IPS-18c (cell line): ENCODE measurements at regions not wholly inside any gene's neighbourhood (a gene's known extent, or its start where the extent isn't known, plus 50 kb on each side); places are given as distances from the start of the nearest gene placed in this dataset.

Source experiments
- H3K4me3 ChIP-seq: 2 replicates; pipeline ENCODE4 v1.7.0; 2013; ENCODE audit warnings: low read depth, mild to moderate bottlenecking, low read length, moderate library complexity; ENCODE audit not compliant: insufficient read depth
- H3K9me3 ChIP-seq: one replicate; pipeline ENCODE4 v1.6.1; 2013; ENCODE audit warnings: mild to moderate bottlenecking, low read length, moderate library complexity; ENCODE audit not compliant: control insufficient read depth, insufficient read depth

DNA sequence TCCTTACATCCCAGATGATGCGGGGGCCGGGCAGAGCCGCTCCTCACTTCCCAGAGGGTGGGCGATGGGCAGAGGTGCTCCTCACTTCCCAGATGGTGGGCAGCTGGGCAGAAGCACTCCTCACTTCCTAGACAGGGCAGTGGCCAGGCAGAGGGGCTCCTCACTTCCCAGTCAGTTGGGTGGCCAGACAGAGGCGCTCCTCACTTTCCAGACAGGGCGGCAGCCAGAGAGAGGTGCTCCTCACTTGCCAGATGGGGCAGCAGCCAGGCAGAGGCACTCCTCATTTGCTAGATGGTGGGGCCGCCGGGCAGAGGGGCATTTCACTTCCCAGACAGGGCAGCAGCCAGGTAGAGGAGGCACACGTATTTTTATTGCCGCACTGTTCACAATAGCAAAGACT, 622.0 kb upstream of the KCNMB2 start:
- Histone ChIP-seq H3K4me3 (no peak overlapping the region), H3K9me3 (peaks cover 3% of the 10 kb centered on the region)

DNA sequence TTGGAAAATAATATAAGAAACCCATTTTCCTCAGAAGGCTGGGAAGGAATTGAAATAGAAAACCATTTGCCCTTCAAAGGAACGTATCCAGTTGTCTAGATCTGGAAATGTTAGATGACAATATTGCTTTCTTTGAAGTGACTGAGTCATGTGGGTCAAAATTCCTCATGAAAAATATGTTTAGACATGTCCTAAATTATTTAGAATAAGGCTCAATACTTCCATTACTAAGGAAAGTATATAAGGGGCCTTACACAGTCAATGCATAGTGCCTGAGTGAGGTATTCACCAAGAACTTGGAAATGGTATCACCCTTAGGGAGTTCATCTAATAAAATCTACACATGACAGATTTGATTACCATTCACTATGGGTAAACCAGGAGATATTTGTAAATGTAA, 619.8 kb upstream of the KCNMB2 start:
- Histone ChIP-seq H3K4me3 (no peak overlapping the region), H3K9me3 (peaks cover 3% of the 10 kb centered on the region)

DNA sequence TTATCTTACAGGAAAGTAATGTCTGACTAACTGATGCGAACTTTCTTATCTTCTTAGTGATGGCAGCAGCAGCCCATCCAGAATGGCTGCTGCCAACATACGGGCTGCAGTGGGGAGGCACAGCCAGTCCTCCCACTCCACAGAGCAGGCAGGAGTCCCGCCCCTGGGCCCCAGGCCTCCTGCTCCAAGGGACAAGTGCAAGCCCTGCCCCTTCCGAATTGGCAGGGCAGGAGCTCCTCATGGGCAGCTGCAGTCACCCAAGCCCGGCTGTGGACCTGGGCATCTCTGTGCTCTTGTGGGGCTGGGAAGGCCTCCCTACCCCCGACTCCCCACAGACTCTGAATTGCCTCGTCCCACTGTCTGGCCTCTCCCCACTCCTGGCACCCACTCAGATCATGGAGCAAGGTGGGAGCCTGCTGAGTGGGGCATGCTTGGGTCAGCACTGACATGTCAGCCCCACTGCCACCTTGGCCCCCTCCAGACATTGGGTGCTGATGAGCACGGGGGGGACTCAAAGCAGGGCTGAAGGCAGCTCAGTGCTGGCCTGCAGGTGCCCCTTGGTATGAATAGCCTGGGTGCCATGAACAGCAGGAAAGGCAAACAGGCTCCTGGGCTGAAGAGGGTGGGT, 618.9 kb upstream of the KCNMB2 start:
- Histone ChIP-seq H3K4me3 (no peak overlapping the region), H3K9me3 (peaks cover 3% of the 10 kb centered on the region)

DNA sequence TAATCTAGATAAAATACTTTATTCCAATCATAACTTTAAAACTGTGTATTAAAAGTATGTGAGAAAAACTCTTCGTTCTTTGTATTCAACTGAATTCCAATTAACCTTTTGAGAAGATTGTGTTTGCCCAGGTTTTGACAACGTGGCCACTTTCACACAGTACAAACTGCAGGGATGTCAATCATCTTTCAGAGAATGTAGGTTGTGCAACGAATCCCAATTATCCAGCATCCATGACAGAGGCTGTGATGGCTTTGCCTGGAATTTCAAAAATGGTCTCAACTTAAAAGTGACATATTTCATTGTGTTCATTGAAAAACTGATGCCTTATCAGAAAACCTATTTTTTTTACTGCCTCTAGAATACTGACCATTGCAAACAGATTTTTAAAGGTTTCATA, 615.1 kb upstream of the KCNMB2 start:
- Histone ChIP-seq H3K9me3 (peaks cover 3% of the 10 kb centered on the region), H3K4me3 (no peak overlapping the region)

DNA sequence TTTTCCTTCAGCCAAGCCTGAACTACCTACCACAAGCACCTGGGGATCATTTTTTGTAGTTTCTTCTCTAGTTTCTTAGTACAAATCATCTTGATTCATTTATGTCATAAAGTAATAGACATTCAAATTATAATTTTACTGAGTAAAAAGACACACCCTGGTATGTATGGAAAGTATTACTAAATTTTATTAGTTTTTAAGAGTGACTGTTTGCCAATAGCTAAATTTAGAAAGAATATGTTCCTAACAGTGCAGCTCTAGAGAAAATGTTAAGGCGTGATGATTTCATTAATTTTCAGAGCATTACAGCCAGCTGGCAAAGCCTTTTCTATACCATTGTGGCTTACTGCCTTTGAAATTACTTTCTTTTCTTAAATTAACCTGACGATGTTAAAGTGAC, 612.0 kb upstream of the KCNMB2 start:
- no peaks in the 10 kb centered on the region for H3K9me3 ChIP-seq
- no peak overlapping the region for H3K4me3 ChIP-seq

DNA sequence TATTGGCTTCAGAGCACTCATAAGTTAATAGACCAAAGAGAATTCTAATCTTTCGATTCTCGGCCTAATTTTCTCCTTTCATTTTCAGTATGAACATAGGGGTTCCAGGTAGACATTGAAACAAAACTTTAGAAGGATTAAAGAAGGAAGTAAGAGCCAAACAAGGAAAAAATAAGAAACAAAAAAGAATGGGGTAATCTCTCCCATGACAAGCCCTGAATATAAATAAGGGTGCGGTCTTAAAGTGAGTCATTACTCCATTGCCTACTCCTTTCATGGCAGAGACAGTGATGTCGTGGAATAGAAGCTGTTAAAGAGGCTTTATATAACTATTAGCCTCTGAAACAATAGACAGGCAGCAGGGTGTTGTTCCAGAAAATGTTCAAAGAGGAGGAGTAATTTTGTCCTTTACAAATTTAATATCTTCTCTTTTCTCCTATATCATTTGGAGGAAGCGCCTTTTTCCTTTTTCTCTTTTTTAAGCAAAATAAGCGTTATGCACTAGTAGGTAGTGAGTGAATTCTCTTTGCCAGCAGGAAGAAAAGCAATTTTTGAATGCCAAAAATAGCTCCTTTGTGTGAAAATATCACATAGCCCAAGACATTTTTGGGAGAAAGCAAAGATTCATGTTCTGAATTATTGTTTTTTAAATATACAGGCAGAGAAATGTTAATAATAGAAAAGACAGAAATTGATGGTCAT, 607.9 kb upstream of the KCNMB2 start:
- H3K4me3 ChIP-seq = no peak overlapping the region

DNA sequence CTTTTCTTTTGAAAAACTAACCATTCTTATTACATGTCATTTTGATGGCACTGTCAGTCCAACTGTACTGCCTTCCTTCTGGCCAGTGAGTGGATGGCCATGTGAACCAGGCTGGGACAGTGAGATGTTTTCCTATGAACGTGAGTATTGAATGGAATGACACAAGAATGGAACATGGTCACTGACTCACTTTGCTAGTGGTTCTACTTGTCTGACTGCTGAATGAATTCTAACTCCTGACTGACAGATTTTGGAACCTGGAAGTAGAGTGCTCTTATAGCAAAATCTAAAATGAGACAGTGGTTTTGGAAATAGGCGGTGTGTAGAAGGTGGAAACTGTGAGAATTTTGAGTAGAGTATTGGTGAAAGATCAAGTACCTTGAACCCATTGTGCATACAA, 606.9 kb upstream of the KCNMB2 start:
- H3K9me3 ChIP-seq = no peaks in the 10 kb centered on the region
- no peak overlapping the region for H3K4me3 ChIP-seq

More for the DNA sequence above, 607.9 kb upstream of the KCNMB2 start:
- no peaks in the 10 kb centered on the region for H3K9me3 ChIP-seq

DNA sequence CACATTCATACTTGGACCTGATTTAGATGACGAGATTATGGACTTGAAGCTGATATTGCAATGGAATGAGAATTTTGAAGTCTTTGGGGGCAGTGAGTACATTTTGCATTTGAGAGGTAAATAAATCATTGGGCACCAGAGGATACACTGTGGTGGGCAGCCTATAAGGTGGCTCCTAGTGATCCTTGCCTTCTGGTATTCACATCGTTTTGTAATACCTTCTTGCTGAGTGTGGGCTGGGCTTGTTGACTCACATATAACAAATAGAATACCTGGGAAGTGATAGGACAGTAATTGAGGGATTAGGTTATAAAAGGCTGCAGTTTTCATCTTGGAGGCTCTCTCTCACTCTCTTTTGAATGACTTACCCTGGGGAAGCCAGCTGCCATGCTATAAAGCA, 605.5 kb upstream of the KCNMB2 start:
- H3K9me3 ChIP-seq = no peaks in the 10 kb centered on the region
- no peak overlapping the region for H3K4me3 ChIP-seq

DNA sequence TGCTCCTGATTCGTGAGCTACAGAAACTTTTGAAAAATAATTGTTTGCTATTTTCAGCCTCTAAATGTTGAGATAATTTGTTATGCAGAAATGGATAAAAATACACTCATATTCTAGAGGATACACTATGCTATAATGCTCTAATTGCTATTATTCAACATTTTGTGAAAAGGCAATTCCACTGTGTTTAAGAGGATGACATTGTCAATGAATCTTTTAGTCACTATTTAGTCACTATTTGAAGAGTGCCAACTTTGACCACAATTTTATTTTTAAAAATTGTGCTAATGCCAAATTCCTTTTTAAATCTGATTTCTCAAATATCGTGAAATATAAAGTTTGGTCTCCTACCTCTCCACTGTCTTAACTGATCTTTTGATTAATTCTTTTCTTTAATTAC, 604.9 kb upstream of the KCNMB2 start:
- H3K9me3 ChIP-seq = no peaks in the 10 kb centered on the region
- H3K4me3 ChIP-seq = no peak overlapping the region

DNA sequence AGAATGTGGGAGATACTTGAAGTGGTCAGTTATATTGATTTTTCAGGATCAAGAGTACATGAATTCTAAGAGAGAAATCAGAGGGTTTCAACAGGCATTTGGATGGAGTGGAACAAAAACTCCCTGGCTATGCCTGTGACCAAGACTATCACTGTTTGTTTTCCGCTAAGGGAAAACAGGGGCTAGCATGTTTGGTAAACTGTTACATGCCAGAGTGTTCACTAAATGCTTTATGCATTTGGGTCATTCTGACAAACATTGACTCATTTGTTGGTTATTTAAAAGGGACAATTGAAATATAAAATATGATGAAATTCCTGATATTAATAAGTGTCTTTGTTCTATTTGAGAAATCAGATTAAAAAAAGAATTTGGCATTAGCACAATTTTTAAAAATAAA, 603.9 kb upstream of the KCNMB2 start:
- Histone ChIP-seq H3K9me3 (no peaks in the 10 kb centered on the region), H3K4me3 (no peak overlapping the region)

DNA sequence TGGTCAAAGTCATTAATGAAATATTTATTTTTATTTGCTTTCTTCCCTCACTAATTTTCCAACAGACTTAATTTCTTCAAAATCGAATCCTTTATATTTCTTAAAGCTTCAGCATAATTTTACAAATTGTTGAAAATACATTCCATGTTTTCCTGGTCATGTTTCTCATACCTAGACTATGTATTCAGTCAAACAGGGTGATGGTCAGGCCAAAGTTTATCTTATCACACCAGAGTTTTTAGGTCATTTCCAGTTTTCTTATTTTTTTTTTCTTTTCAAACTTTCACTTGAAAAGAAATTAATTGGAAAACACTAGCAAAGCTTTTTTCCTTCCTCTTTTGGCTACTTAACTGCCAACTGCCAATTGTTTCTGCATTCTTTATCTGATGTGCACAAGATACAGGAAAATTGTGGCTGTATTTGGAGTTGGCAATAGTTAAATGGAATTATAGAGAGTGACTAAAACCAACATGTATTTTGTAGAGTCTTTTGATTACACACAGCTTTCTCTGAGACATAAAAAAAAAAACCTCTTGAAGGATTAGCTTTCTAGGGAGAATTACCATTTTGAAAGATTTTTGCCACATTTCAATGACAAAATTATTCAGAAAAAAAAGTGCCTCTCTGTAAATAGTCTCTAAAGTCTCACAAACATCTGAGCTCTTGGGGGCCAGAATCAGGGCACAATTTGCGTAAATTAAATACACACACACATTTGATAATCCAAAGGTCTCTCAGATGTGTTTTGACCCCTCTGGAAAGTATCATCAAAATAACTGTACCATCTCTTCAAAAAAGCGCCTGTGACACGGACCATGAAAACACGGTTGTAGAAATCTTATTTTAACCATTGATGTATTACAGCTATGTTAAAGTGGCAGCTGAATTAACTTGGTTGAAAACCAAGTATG, 603.2 kb upstream of the KCNMB2 start:
- Histone ChIP-seq H3K9me3 (no peaks in the 10 kb centered on the region), H3K4me3 (no peak overlapping the region)

DNA sequence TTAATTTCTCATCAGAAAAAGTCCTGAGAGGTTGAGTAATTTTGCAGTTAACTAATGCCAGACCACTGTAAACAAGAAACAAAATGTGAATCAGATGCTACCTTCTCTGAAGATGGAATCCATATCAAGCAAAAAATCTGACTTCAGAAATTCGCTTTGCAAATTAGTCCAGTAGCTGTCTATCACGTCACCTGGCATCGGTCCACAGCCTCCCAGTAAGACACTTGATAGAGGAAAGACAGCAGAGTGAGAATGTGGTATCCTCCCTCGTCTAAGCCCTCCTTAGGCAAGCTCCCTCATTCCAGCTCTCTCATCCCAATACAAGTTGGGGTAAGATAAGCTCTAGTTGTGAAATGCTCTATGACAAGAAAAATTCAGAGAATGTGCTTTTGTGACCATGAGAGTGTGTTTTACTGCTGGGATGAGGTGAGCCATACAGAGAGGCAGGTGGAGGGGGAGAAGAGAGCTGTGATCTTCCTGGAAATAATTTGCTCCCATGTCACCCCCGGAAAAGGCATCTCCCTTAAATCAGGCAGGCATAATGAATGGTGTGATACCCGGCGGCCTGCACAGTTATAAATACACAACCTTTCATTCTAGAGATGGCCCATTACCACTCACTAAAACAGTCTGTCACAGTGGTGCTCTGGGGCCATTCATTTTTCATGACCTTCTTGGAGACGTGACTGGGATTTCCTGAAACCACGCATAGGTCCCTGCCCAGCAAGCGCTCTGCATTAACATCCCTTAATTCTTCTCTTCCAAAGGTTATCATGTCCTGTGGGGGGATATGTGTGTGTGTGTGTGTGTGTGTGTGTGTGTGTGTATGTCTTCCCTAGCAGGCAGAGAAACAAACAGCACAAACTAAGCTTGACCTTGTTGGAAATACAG, 602.0 kb upstream of the KCNMB2 start:
- Histone ChIP-seq H3K9me3 (no peaks in the 10 kb centered on the region), H3K4me3 (no peak overlapping the region)

DNA sequence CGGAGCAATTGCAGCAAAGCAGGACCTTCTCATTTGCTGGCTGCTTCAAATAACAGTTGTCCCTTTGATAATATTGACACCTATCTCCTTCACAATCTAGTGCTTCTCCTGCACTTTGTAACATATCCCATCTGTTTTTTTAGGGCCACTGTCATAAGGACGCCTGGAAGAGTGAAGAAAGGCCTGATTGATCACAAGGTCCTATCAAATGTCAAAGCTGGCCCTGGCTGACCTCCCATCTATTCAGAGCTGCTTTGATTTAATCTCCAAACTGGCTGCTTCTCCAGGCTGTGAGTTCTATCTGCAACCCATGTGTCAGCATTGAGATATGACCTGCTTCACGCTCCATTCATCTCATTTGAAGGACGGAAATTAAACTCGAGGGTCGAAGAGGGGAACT, 601.2 kb upstream of the KCNMB2 start:
- Histone ChIP-seq H3K9me3 (no peaks in the 10 kb centered on the region), H3K4me3 (no peak overlapping the region)

DNA sequence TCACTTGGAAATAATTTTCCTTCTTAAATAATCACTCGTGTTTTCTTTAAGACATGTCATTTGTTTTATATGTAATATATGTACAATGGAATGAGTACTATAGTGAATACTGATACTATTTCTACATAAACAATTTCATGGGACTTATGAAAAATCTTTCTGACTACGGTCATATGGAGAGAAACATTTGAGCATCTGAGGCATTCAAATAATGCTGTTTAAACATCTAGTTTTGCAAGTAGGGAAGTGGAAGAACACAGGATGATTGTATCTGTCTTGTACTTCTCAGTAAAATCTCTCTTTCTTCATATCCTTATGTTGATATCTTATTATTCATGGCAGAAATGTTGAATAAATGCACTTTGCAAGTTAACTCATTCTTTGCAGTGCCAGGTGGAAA, 599.5 kb upstream of the KCNMB2 start:
- Histone ChIP-seq H3K4me3 (no peak overlapping the region), H3K9me3 (no peaks in the 10 kb centered on the region)

DNA sequence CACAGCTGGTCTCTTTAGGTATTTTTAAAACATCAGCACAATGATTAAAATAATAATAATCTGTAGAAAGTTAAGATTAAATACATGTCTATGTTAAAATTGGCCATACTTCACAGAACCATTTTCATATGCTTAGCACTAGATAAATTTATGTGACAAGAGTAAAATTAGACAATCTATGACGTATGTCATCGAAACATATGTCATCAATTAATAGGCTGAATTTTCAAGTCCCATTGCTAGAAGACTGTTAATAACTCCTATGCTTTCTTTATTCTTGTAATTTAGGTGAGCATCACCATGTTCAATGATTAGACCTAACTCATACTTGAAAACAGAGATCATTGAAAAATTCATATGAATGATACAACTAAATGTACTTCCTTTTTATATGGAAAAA, 593.3 kb upstream of the KCNMB2 start:
- no peaks in the 10 kb centered on the region for H3K9me3 ChIP-seq
- H3K4me3 ChIP-seq = no peak overlapping the region

DNA sequence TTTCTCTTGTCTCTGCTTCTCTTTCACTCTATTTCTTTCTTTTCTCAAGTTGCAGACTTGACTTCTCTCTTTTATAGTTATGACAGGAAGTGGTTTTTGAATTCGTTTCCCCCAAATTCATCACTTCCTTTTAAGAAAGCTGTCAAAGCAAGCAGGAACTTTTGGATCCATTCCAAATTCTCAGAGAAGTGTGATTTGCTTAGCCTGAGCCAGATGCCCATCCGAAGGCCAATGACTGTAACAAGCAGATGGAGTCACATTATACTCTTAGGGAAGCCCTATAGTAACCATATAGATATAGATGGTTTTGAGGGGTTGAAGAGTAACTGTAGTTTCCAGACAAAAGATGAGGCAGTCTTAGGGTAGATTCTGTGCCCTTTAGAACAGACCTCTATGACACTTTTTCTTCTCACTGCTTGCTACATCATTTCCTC, 592.0 kb upstream of the KCNMB2 start:
- no peak overlapping the region for H3K4me3 ChIP-seq

DNA sequence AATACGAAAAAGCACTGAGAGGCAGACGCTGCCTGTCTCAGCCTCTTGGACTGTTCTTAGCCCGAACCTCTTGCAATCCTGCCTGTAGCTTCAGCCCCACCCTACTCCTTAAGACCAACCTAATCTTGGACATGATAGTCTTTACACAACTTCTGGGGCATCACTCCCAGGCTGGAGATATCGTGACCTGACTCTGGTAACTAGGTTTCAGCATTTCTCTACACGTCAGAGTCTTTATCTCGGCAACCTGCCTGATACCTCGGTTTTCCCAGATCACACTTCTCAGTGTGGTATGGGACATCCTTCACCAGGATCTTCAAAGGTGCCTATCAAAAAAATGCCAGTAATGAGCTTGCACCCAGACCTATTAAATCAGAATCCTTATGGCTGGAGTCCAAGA, 590.2 kb upstream of the KCNMB2 start:
- Histone ChIP-seq H3K9me3 (no peaks in the 10 kb centered on the region), H3K4me3 (no peak overlapping the region)

More for the DNA sequence above, 592.0 kb upstream of the KCNMB2 start:
- no peaks in the 10 kb centered on the region for H3K9me3 ChIP-seq
